ENCODE measurements at regions not wholly inside any gene's neighbourhood (a gene's known extent, or its start where the extent isn't known, plus 50 kb on each side); places are given as distances from the start of the nearest gene placed in this dataset.
"Not testable (repeated sequence)": the region's sequence is repeated elsewhere in the genome, so short reads cannot be mapped to it uniquely, and the experiment has no call there.

DNA sequence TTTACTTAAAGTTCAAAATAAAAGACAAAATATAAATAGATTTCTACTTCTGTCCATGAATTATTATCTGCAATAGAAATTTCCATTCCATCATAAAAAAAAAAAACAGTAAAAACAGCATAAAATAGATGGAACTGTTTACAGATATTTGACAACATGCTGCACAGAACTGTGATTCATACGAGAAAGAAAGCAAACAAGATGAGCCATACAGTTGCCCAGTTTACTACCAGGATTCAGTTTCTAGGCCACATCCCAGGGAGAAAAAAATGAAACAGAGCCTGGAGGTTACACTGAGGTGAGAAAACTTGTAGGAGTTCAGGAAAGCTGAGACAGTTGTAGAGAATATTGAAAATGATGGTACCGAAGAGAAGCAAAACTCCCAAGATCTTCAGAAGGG is 1426.9 kb upstream of the ACVR2A start:
- DNase-seq (ENCODE audit: low read depth, low spot score): no peak

DNA sequence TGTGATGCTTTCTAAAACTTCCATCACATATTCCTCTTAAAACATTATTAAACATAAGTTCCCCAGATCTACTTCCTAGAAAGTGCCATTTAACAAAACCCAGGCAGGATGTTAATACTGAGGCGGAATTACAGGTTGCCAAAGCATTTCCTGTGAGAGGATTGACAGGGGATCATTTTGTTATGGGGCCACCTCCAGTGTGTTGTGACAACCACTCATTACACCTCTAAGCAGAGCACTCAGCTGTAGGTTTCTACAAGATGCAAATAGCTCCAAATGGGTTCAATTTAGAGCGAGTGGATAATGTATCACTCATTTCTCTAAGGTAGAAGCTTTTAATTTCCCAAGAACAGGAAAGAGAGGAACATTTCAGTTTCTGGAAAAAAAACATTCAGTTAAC is 1429.5 kb upstream of the ACVR2A start:
- DNase-seq (ENCODE audit: low read depth, low spot score): no peak

DNA sequence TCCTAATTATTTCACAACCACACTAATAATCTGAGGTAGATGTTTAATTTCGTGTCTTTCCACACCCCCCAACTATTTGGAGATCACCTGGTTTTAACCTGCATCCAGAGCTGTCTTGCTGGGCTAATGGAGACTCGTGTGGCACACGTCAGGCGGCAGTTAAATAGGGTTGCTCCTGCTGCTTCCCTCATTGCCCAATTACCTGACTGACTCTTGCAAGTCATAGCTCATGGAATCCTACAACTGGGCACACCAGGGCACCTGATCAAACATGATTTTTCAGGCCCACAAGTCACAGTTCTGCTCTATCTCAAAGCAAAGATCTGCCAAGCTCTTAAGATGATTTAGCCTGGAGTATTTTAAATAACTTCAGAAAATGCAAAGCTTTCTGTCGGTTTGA is 1430.4 kb upstream of the ACVR2A start:
- no peak for DNase-seq (ENCODE audit: low read depth, low spot score)

DNA sequence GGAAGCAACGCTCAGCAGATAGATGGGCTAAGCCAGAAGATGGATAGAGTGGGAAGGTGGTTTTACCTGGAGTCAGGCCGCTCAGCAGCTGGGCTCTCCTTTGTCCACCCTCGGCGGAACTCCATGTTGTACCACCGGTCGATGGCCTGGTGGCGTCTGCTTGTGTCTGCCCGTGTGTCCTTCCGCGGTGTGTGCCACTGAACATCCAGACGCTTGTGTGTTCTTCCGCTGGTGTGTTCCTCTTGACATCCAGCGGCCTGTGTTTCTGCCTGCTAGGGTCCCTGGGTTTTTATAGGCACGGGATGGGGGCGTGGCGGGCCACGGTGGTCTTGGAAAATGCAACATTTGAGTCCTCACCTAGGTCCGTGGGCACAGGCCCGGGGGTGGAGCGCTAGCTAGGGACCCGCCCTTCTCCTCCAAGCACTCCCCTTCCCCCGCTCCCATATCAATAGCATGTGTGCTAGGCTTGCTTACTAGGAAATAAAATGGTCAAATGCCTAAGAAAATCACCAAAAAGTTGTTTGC is 1431.7 kb upstream of the ACVR2A start:
- no peak for DNase-seq (ENCODE audit: low read depth, low spot score)

DNA sequence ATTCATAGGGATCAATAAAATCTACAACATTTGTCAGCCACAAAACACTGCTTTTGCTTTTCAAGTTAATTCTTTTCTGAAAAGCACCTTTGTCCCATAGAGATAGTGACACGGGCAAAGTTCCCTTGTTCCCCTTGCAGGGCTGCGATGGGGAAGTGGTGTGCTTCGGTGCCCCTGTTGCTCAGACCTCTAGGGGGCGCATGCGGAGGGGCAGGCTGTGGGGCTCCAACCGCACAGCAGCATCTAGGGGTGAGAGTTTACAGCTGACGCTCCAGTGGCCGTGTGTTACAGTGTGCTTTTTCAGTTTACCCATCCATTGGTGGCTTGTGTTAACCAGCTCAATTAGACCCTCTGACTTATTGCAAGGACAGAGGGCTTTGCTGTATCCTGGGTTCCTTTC is 1432.2 kb upstream of the ACVR2A start:
- no peak for DNase-seq (ENCODE audit: low read depth, low spot score)

DNA sequence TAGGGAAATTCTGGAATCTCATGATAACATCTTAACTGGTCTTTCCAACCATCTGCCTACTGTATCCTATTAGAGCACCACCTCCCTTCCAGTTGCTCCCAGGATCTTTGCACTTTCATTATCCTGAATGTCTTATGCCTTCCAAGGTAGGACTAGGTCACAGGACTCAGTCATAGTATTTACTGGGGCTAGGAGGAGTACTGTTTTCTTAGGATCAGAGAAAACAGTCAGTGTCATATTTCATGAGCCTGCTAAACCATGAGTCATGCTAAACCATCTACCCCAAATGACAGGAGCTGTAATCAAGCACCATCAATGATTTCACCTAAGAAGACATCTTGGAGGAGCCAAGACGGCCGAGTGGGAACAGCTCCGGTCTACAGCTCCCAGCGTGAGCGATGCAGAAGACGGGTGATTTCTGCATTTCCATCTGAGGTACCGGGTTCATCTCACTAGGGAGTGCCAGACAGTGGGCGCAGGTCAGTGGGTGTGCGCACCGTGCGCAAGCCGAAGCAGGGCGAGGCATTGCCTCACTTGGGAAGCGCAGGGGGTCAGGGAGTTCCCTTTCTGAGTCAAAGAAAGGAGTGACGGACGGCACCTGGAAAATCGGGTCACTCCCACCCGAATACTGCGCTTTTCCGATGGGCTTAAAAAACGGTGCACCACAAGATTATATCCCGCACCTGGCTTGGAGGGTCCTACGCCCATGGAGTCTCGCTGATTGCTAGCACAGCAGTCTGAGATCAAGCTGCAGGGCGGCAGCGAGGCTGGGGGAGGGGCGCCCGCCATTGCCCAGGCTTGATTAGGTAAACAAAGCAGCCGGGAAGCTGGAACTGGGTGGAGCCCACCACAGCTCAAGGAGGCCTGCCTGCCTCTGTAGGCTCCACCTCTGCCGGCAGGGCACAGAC is 1439.2 kb upstream of the ACVR2A start:
- DNase-seq (ENCODE audit: low read depth, low spot score): not testable (repeated sequence)

DNA sequence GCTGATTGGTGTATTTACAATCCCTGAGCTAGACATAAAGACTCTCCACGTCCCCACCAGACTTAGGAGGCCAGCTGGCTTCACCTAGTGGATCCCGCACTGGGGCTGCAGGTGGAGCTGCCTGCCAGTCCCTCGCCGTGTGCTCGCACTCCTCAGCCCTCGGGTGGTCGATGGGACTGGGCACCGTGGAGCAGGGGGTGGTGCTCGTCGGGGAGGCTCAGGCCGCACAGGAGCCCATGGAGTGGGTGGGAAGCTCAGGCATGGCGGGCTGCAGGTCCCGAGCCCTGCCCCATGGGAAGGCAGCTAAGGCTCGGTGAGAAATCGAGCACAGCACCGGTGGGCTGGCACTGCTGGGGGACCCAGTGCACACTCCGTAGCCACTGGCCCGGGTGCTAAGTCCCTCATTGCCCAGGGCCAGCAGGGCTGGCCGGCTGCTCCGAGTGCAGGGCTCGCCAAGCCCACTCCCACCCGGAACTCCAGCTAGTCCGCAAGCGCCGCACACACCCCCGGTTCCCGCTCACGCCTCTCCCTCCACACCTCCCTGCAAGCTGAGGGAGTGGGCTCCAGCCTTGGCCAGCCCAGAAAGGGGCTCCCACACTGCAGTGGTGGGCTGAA is 1441.2 kb upstream of the ACVR2A start:
- not testable (repeated sequence) for DNase-seq (ENCODE audit: low read depth, low spot score)

DNA sequence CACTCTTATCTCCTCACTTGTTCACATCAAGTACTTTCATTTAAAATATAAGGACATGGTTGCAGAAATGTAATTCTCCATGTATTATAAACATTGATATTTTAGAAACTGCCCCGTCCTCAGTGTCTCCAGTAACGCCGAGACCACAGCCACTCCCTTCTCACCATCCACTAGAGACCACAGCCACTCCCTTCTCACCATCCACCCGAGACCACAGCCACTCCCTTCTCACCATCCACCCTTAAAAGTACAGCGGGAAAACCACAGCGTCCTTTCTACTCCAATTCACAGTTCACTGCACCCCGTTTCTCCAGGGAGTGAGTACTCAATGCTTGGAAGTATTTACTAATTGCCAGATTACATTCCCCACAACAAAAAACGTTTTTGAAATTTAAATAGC is 1452.2 kb upstream of the ACVR2A start:
- DNase-seq (ENCODE audit: low read depth, low spot score): no peak

DNA sequence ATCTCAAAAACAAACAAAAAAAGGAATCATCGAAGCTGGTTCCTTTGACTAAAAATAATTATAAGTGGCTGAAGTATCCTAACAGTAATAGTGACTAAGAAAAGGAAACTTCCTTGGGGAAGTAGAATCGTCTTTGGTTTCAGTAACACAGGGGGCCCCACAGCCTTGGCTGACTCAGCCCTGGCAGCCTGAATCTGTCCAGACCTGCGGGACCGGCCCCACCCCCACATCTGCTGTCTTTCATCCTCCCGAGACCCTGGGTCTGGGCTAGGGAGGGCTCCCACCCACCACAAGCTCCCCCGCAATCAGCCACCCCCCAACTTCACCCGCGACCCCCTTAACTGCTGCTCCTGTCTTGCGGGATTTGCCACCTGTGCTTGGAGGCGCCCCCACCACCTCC is 1452.6 kb upstream of the ACVR2A start:
- DNase-seq (ENCODE audit: low read depth, low spot score): no peak

DNA sequence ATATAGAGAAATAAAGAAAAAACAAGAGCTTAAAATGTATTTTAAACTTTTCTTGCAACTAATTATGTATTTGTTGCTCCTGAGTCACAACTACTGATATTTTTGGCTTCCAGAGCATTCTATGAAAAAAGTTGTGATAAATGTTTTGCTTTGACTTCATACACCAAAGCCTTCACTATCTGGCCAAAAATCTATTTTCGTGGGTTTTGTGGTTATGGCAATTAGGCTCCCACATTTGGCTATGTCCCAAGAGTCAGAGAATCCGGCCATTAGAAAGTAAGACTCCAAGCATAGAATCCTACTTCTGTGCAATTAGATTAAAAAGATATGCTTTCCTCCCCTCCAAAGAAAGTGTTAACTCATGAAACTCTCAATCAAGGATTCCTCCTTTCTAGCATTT is 1456.1 kb upstream of the ACVR2A start:
- DNase-seq (ENCODE audit: low read depth, low spot score): no peak

DNA sequence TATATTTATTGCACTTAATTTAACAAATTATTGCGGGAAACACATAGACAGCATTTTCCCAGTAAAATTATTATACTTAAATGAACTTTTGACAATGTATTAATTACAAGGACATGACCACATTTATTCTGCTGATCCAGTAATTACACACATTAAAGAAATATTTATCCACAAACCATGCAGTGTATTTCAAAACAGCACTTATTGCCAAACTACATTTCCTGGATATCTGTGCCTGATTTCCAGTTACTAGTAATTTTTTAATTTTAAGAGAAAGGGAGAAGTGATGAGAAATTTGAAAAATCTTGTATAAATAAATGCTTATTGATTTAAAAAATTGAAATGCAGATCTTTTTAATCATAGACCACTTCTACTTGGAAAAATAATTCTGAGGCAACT is 1458.7 kb upstream of the ACVR2A start:
- DNase-seq (ENCODE audit: low read depth, low spot score): no peak

DNA sequence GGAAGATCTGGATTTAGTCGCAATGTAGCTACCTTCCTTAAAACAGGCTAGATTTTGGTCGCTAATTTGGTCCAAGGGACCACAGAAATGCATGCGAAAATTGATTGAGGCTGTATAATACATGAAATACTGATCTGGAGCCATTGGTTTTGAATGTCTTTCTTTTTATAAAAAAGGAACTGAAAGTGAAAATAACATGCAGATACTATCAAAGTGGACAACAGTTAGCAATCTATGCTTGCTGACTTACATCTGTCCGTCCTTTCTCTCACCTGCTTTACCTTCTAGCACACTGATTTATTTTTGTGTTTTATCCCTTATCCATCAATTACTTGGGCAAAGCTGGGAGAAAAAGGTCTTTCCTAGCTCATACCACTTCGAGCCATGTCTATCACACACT is 1459.8 kb upstream of the ACVR2A start:
- DNase-seq (ENCODE audit: low read depth, low spot score): no peak

DNA sequence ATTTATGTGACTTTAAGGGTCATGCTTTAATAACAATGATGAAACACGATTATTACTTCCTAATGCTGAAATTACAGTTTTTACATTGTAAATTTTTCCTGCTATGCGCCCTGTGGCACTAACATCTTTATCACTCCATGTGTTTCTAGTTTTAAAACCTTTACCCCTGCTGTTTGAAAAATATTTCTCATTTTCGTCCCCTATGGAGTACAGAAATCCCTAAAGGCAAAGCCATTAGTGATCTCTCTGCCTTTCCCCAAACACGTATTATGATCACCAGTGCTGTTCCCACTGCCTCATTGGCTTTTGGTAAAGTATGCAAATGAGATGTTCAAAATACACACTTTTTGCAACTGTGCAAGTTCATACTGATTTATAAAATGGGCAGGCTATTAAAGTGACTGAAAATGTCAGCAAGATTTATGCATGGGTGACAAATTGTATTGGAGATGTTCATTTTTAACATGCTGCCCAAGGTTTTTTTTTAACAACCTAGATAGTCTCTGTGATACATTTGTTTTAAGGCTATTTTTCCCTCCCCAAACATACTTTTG is 1468.2 kb upstream of the ACVR2A start:
- no peak for DNase-seq (ENCODE audit: low read depth, low spot score)

DNA sequence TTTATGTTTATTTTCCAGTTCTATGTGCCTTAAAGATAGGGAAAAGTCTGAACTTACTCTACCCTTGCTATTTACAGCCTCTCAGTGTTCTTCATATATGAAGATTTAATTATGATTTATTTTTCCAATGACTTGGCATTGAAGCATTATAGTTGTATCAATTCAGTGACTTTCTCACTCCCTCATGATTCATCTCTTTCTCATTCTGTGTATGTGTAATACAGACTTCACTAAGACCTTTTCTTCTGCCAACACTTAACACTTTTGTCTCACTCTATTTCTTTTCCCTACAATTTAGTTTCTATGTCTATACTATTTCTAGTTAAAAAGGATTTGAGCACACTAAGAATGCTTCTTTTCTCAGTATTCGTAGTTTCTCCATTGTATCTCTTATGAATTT is 1470.3 kb upstream of the ACVR2A start:
- DNase-seq (ENCODE audit: low read depth, low spot score): no peak

DNA sequence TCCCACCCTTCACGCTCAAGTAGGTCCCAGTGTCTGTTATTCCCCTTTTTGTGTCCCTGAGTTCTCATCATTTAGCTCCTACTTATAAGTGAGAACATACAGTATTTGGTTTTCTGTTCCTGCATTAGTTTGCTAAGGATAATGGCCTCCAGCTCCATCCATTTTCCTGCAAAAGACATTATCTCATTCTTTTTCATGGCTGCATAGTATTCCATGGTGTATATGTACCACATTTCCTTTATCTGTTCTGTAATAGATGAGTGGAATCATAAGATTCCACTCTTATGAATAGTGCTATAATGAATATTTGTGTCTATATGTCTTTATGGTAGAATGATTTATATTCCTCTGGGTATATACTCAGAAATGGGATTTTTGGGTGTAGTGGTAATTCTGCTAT is 1473.5 kb upstream of the ACVR2A start:
- DNase-seq (ENCODE audit: low read depth, low spot score): not testable (repeated sequence)

DNA sequence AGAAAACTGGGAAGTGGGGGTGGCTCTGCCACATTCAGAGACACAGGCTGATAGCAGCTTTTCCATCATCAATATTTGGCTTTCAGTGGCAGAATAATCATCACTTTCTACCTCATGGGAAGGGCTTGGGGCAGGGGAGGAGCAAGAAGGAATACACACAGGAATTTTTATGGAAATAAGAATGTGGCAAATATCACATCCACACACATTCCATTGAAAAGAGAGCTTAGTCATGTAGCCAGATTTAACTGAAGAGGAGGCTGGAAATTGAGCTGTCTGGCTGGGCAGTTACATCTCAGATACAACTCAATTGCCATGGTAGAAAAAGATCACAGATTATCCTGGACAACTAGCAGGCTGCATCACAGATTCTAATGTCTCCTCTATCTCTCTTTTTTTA is 1474.0 kb upstream of the ACVR2A start:
- DNase-seq (ENCODE audit: low read depth, low spot score): no peak

DNA sequence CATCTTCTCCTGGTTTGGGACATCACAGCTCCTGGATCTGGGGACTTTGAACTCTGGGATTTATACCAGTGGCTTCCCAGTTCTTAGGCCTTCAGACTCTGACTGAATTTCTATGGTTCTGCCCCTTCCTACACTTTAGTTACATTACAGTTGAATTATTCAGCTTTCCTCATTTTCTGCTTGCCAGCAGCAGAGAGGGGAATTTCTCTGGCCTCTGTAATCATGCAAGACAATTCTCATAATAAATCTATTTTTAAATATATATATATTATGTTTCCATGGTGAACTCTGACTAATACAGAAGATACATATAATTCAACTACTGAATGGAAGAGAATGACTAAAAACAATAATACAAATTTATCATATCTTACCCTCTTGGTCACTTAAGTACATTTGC is 1478.6 kb upstream of the ACVR2A start:
- no peak for DNase-seq (ENCODE audit: low read depth, low spot score)

DNA sequence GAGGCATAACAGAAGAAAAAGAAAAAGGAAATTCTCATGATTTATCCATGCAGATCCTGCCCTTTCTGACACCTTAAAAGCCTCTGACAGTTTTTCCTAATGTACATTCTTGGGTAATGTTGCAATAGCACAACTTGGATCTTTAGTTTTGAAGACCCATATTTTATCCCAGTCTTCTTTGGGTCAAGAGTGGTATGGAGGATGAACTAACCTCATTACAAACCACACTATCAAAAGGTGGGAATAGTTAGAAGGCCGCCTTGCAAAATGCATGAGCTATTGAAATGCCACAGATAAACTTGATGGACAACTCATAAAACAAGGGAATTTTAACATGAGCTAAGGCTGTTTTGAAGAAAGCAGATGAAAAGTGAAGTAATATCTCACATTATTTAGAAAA is 1479.8 kb upstream of the ACVR2A start:
- no peak for DNase-seq (ENCODE audit: low read depth, low spot score)

DNA sequence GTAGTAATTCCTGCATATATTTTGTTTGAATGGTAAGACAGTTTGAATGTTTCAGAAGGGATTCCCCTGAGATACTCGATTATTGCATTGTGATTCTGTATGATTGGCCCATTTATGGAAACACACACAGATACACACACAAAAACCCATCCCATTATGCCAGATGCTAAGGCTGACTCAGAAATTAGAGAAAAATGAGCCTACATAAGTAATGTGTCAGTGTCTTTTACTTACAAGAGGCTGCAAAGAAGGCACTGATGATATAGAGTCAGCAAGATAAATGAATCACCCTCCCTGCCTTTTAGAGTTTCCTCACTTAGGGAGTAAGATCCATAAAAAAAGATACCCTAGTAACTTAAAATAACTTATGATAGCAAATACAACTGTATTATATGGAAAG is 1481.1 kb upstream of the ACVR2A start:
- DNase-seq (ENCODE audit: low read depth, low spot score): no peak

DNA sequence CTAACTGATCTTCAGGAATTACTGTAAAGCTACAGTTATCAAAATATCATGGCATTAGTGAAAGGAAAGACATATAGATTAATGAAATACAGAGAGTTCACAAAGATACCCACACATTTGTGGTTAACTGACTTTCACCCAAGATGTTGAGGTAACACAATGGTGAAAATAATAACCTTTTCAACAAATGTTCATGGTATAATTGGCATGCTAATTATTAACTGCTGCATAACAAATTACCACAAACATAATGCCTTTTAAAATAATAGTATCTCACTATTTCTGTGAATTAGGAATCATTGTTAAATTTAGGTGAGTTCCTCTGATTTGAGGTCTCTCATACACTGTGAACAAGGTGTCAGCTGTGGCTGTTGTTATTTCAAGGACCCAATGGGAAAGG is 1493.1 kb upstream of the ACVR2A start:
- no peak for DNase-seq (ENCODE audit: low read depth, low spot score)

DNA sequence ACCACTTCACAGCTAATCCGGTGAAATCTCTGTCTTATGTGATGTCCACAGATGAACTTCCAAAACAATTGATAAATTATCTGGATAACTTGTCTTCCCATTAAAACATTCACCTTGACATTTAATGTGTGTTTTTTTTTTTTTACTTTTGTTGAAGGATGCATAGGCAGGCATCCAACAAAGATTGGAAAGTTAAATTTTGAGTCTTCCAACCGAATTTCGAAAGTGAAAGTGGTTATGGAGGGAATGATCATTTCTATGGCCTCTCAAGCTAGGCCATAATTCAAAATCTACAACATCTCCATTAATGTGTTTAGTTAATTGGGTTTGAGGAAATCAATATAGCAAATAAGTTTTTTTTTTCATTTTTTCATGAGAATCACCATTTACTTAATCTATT is 1495.5 kb upstream of the ACVR2A start:
- no peak for DNase-seq (ENCODE audit: low read depth, low spot score)

DNA sequence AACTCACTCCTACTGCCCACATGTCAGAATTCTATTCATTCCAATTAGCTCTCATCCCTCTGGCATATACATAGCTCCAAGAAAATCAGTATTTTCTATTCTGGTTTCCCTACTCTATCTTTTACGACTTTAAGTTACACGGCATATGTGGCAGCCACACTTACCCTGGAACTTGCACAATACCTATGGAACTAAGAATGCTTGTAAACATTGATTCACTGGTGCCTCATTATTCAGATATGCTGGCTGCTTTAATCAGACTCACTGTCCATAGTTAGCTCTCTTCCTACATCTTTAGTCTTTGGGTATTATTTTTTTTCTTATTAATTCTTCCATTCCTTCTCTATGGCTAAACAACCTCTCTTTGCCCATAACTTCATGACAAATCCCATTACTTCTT is 1519.9 kb upstream of the ACVR2A start:
- no peak for DNase-seq (ENCODE audit: low read depth, low spot score)

DNA sequence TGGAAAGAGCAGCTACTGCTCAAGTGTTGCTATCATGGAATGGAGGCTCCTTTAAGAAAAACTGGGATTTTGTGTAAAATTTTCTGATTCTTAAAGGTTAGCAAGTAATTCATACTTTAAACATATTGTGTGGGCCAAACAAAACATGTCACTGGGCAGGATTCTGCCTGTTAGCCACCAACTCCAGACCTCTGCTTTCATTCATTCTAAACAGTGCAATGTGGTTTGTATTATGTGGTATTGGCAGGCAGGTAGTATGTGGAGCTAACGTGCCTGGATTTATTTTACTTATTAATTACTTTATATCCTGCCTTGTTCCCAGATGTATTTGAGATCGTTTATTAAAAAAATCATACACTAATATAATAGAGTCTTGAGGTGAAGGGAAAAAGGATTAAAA is 1521.3 kb upstream of the ACVR2A start:
- DNase-seq (ENCODE audit: low read depth, low spot score): no peak

Data from smooth muscle cell of the brain vasculature (primary cell).